GM23248 (cell line): ENCODE measurements at regions not wholly inside any gene's neighbourhood (a gene's known extent, or its start where the extent isn't known, plus 50 kb on each side); places are given as distances from the start of the nearest gene placed in this dataset.

Experiments used
- EZH2 ChIP-seq: fragments of 200-600 bp; sonication (generic); IDR thresholded peaks from 2 replicates; pipeline ENCODE4 v1.6.1; 2018; ENCODE audit warnings: antibody characterized with exemption, mild to moderate bottlenecking; ENCODE audit not compliant: insufficient read depth, poor library complexity, severe bottlenecking
- EZH2phosphoT487 ChIP-seq: fragments of 200-600 bp; sonication (generic); IDR thresholded peaks from 2 replicates; pipeline ENCODE4 v1.6.1; 2018; ENCODE audit warnings: antibody characterized with exemption, moderate library complexity, mild to moderate bottlenecking, low read depth; ENCODE audit not compliant: insufficient read depth

DNA sequence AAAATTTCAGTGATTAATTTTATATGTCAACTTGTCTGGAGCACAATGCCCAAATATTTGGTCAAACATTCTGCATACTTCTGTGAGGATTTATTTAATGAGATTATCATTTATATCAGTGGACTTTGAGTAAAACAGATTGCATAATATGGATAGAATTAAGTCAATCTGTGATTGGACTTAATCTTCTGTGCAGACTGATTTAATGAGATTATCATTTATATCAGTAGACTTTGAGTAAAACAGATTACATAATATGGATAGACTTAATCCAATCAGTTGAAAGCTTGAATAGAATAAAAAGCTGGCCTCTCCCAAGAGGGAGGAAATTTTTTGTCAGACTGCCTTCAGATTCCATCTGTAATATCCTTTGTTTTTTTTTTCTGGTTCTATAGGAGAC lies 1413.2 kb downstream of the LRFN5 start:
- no peak for TF ChIP-seq EZH2phosphoT487
- no peak for TF ChIP-seq EZH2
